RPMI7951 (cell line): ENCODE measurements at regions not wholly inside any gene's neighbourhood (a gene's known extent, or its start where the extent isn't known, plus 50 kb on each side); places are given as distances from the start of the nearest gene placed in this dataset.

Experiments used
- DNase-seq: peaks from one replicate; pipeline ENCODE4 v3.0.0-alpha.2; 2012; ENCODE audit warnings: low read depth

- DNase-seq: no peak
Measured at GRCh38 chr20:40769677-40770285, 80.7 kb upstream of the MAFB start.

- no peak for DNase-seq
Measured at GRCh38 chr20:40770564-40771307, 81.7 kb upstream of the MAFB start.

- DNase-seq: no peak
Measured at GRCh38 chr20:40771308-40771610, 82.2 kb upstream of the MAFB start.

GRCh38 chr20:40771848-40772511, 82.9 kb upstream of the MAFB start:
- no peak for DNase-seq

- DNase-seq: no peak
Measured at GRCh38 chr20:40773376-40773775, 84.3 kb upstream of the MAFB start.

GRCh38 chr20:40774252-40774651, 85.2 kb upstream of the MAFB start:
- DNase-seq: no peak

- no peak for DNase-seq
Measured at GRCh38 chr20:40775561-40776146, 86.6 kb upstream of the MAFB start.

GRCh38 chr20:40776466-40777457, 87.7 kb upstream of the MAFB start:
- DNase-seq: no peak

- DNase-seq: no peak
Measured at GRCh38 chr20:40777653-40778052, 88.6 kb upstream of the MAFB start.

GRCh38 chr20:40778894-40779496, 90.0 kb upstream of the MAFB start:
- DNase-seq: no peak

GRCh38 chr20:40781327-40782042, 92.4 kb upstream of the MAFB start:
- no peak for DNase-seq

GRCh38 chr20:40782043-40782368, 93.0 kb upstream of the MAFB start:
- no peak for DNase-seq

GRCh38 chr20:40785346-40785745, 96.3 kb upstream of the MAFB start:
- no peak for DNase-seq

- no peak for DNase-seq
Measured at GRCh38 chr20:40786336-40786735, 97.3 kb upstream of the MAFB start.

GRCh38 chr20:40787941-40788340, 98.9 kb upstream of the MAFB start:
- no peak for DNase-seq

GRCh38 chr20:40797425-40797824, 108.4 kb upstream of the MAFB start:
- DNase-seq: peak; percentile 49

GRCh38 chr20:40798066-40798465, 109.0 kb upstream of the MAFB start:
- DNase-seq: no peak

- DNase-seq: no peak
Measured at GRCh38 chr20:40802886-40803285, 113.8 kb upstream of the MAFB start.

- DNase-seq: no peak
Measured at GRCh38 chr20:40803381-40803780, 114.3 kb upstream of the MAFB start.

GRCh38 chr20:40805592-40805991, 116.6 kb upstream of the MAFB start:
- DNase-seq: no peak
